ENCODE measurements at regions not wholly inside any gene's neighbourhood (a gene's known extent, or its start where the extent isn't known, plus 50 kb on each side); places are given as distances from the start of the nearest gene placed in this dataset.

DNA sequence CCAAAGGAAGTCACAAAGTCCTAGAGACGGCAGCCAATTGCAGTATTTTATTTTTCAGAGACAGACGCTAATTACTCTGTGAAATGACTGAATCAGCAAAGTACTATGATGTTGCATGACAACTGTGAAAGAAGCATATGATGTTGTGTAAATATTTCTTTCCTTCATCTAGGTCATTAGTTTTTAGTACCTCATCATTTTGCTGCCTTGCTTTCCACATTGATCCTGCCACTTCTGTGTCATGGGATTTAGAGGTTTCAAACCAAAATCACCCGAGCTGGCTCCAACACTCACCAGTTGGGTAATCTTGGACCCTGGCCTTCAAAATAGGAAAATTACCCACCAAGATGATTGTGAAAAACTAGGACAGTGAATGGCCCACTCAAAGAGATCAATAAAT is 585.2 kb downstream of the ACTL7B start:
- Histone ChIP-seq H3K4me3 (no peak overlapping the region), H3K9me2 (ENCODE audit: insufficient read depth) (peaks cover 12% of the 10 kb centered on the region), H3F3A (replicated peaks; ENCODE audit: low read depth) (no peaks in the 10 kb centered on the region), H3K36me3 (ENCODE audit: insufficient read depth) (no peaks in the 10 kb centered on the region), H2AFZ (no peak overlapping the region), H4K20me1 (replicated peaks; ENCODE audit: insufficient read depth) (no peaks in the 10 kb centered on the region), H3K79me2 (replicated peaks; ENCODE audit: insufficient read depth) (no peaks in the 10 kb centered on the region), H3K4me2 (no peak overlapping the region), H3K4me1 (ENCODE audit: insufficient read depth) (peaks cover 19% of the 10 kb centered on the region), H3K27me3 (ENCODE audit: insufficient read depth) (no peaks in the 10 kb centered on the region), H3K27ac (ENCODE audit: low read depth) (no peak overlapping the region)
- H3K4me3 Mint-ChIP-seq = no peak overlapping the region
- ATAC-seq (no peak), DNase-seq (ENCODE audit: low spot score) (no peak)
- no peaks in the 10 kb centered on the region for H3K36me3 Mint-ChIP-seq (ENCODE audit: low read depth)
- no peak for TF ChIP-seq POLR2AphosphoS5 (IDR thresholded peaks at IDR 0.05; ENCODE audit: low read depth)
- TF ChIP-seq EZH2 (IDR thresholded peaks at IDR 0.05; ENCODE audit: low read depth, unreplicated experiment) = no peak
- no peak for TF ChIP-seq NANOG (IDR thresholded peaks at IDR 0.05; ENCODE audit: borderline replicate concordance)
- TF ChIP-seq, protein P1, sequence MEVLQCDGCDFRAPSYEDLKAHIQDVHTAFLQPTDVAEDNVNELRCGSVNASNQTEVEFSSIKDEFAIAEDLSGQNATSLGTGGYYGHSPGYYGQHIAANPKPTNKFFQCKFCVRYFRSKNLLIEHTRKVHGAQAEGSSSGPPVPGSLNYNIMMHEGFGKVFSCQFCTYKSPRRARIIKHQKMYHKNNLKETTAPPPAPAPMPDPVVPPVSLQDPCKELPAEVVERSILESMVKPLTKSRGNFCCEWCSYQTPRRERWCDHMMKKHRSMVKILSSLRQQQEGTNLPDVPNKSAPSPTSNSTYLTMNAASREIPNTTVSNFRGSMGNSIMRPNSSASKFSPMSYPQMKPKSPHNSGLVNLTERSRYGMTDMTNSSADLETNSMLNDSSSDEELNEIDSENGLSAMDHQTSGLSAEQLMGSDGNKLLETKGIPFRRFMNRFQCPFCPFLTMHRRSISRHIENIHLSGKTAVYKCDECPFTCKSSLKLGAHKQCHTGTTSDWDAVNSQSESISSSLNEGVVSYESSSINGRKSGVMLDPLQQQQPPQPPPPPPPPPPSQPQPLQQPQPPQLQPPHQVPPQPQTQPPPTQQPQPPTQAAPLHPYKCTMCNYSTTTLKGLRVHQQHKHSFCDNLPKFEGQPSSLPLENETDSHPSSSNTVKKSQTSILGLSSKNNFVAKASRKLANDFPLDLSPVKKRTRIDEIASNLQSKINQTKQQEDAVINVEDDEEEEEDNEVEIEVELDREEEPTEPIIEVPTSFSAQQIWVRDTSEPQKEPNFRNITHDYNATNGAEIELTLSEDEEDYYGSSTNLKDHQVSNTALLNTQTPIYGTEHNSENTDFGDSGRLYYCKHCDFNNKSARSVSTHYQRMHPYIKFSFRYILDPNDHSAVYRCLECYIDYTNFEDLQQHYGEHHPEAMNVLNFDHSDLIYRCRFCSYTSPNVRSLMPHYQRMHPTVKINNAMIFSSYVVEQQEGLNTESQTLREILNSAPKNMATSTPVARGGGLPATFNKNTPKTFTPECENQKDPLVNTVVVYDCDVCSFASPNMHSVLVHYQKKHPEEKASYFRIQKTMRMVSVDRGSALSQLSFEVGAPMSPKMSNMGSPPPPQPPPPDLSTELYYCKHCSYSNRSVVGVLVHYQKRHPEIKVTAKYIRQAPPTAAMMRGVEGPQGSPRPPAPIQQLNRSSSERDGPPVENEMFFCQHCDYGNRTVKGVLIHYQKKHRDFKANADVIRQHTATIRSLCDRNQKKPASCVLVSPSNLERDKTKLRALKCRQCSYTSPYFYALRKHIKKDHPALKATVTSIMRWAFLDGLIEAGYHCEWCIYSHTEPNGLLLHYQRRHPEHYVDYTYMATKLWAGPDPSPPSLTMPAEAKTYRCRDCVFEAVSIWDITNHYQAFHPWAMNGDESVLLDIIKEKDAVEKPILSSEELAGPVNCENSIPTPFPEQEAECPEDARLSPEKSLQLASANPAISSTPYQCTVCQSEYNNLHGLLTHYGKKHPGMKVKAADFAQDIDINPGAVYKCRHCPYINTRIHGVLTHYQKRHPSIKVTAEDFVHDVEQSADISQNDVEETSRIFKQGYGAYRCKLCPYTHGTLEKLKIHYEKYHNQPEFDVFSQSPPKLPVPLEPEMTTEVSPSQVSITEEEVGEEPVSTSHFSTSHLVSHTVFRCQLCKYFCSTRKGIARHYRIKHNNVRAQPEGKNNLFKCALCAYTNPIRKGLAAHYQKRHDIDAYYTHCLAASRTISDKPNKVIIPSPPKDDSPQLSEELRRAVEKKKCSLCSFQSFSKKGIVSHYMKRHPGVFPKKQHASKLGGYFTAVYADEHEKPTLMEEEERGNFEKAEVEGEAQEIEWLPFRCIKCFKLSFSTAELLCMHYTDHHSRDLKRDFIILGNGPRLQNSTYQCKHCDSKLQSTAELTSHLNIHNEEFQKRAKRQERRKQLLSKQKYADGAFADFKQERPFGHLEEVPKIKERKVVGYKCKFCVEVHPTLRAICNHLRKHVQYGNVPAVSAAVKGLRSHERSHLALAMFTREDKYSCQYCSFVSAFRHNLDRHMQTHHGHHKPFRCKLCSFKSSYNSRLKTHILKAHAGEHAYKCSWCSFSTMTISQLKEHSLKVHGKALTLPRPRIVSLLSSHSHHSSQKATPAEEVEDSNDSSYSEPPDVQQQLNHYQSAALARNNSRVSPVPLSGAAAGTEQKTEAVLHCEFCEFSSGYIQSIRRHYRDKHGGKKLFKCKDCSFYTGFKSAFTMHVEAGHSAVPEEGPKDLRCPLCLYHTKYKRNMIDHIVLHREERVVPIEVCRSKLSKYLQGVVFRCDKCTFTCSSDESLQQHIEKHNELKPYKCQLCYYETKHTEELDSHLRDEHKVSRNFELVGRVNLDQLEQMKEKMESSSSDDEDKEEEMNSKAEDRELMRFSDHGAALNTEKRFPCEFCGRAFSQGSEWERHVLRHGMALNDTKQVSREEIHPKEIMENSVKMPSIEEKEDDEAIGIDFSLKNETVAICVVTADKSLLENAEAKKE (CRISPR knock-in tag; IDR thresholded peaks at IDR 0.05) = no peak
- TF ChIP-seq STAT1 (IDR thresholded peaks at IDR 0.05; ENCODE audit: unreplicated experiment) = no peak
- H3K4me1 Mint-ChIP-seq = peaks cover 21% of the 10 kb centered on the region
- H3K9me3 Mint-ChIP-seq = no peaks in the 10 kb centered on the region
- peaks cover 8% of the 10 kb centered on the region for H3K27me3 Mint-ChIP-seq (ENCODE audit: insufficient read depth, low read depth, poor library complexity)
- H3K27ac Mint-ChIP-seq = no peak overlapping the region

DNA sequence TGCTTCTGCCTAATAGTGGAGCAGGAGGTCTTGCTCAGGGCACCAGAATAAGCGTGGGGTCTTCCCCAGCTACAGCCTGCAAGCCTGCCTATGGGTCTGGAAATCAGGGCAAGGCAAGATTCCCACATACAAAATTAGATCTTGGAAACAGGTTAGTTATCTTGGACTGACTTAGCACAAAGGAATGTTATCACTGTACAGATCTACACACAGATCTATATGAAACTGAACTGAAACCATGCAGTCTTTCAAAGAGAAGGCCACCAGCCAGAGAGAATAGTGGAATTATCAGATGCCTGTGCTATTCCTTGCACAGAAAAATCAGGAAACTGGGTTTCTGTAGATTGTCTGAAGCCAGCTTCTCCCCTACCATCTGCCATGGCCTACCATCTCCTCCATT is 585.7 kb downstream of the ACTL7B start:
- Mint-ChIP-seq H3K27ac (no peak overlapping the region), H3K4me3 (no peak overlapping the region)
- no peak for DNase-seq (ENCODE audit: low spot score)
- TF ChIP-seq STAT1 (IDR thresholded peaks at IDR 0.05; ENCODE audit: unreplicated experiment) = no peak
- no peak for TF ChIP-seq EZH2phosphoT487 (IDR thresholded peaks at IDR 0.05; ENCODE audit: unreplicated experiment)
- no peak for TF ChIP-seq CREB1 (CRISPR knock-in tag; IDR thresholded peaks at IDR 0.05; ENCODE audit: low read depth)
- TF ChIP-seq, protein P2, sequence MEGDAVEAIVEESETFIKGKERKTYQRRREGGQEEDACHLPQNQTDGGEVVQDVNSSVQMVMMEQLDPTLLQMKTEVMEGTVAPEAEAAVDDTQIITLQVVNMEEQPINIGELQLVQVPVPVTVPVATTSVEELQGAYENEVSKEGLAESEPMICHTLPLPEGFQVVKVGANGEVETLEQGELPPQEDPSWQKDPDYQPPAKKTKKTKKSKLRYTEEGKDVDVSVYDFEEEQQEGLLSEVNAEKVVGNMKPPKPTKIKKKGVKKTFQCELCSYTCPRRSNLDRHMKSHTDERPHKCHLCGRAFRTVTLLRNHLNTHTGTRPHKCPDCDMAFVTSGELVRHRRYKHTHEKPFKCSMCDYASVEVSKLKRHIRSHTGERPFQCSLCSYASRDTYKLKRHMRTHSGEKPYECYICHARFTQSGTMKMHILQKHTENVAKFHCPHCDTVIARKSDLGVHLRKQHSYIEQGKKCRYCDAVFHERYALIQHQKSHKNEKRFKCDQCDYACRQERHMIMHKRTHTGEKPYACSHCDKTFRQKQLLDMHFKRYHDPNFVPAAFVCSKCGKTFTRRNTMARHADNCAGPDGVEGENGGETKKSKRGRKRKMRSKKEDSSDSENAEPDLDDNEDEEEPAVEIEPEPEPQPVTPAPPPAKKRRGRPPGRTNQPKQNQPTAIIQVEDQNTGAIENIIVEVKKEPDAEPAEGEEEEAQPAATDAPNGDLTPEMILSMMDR (conservative IDR thresholded peaks at IDR 0.05; ENCODE audit: low read depth in 2 of 2) = no peak
- TF ChIP-seq ZNF114 (CRISPR knock-in tag; IDR thresholded peaks at IDR 0.05) = no peak
- TF ChIP-seq POLR2AphosphoS5 (IDR thresholded peaks at IDR 0.05; ENCODE audit: low read depth) = no peak
- TF ChIP-seq REST (IDR thresholded peaks at IDR 0.05; ENCODE audit: unreplicated experiment) = no peak
- TF ChIP-seq ZNF331 (CRISPR knock-in tag; IDR thresholded peaks at IDR 0.05; ENCODE audit: low read depth) = no peak
- TF ChIP-seq EZH2 (IDR thresholded peaks at IDR 0.05; ENCODE audit: low read depth, unreplicated experiment) = no peak

More for the DNA sequence above, 585.7 kb downstream of the ACTL7B start:
- H3K4me2 ChIP-seq = no peak overlapping the region
- H3K79me2 ChIP-seq (replicated peaks; ENCODE audit: insufficient read depth) = no peaks in the 10 kb centered on the region
- no peak overlapping the region for H3K4me3 ChIP-seq
- no peaks in the 10 kb centered on the region for H3K27me3 ChIP-seq (ENCODE audit: insufficient read depth)
- H3K36me3 Mint-ChIP-seq (ENCODE audit: low read depth) = no peaks in the 10 kb centered on the region
- H3K27me3 Mint-ChIP-seq (ENCODE audit: insufficient read depth, low read depth, poor library complexity) = peaks cover 8% of the 10 kb centered on the region
- no peaks in the 10 kb centered on the region for H3F3A ChIP-seq (replicated peaks; ENCODE audit: low read depth)
- H3K27ac ChIP-seq (ENCODE audit: low read depth) = no peak overlapping the region
- peaks cover 21% of the 10 kb centered on the region for H3K4me1 Mint-ChIP-seq
- no peaks in the 10 kb centered on the region for H3K9me3 Mint-ChIP-seq
- peaks cover 17% of the 10 kb centered on the region for H3K9me2 ChIP-seq (ENCODE audit: insufficient read depth)
- no peak overlapping the region for H2AFZ ChIP-seq
- no peak for ATAC-seq
- peaks cover 19% of the 10 kb centered on the region for H3K4me1 ChIP-seq (ENCODE audit: insufficient read depth)
- no peaks in the 10 kb centered on the region for H3K36me3 ChIP-seq (ENCODE audit: insufficient read depth)
- H4K20me1 ChIP-seq (replicated peaks; ENCODE audit: insufficient read depth) = no peaks in the 10 kb centered on the region

All from GM23338 (cell line).